GM20431 (cell line): ENCODE measurements at regions not wholly inside any gene's neighbourhood (a gene's known extent, or its start where the extent isn't known, plus 50 kb on each side); places are given as distances from the start of the nearest gene placed in this dataset.

ENCODE experiments used
- in situ Hi-C: fragments of 300-500 bp; cut with MseI, MboI; formaldehyde crosslinking; loops from one replicate; pipeline ENCODE4 v1.15.0; 2020; ENCODE audit warnings: low sequenced_read_pairs; ENCODE audit not compliant: unreplicated experiment

GRCh38 chr17:70230850-70231640 is 61.7 kb downstream of the KCNJ2 start:
- in situ Hi-C loops: no loop called here

DNA sequence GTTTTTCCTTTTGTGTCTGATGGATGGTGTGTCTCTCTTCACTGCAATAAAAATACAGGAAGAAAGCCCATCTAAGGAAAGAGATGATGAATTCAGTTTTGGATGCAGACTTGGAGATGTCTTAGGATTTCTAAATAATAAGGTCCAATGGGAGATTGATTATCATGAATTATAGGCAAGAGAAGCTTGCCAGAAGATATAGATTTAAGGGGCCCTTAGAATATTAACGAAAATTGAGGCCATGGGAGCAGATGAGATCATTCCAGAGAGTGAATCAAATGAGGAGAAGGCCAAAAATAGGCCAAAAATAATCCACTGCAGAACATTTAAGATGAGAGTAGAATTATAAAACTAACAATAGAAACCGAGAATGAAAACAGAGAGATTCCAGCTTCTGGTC is 63.1 kb downstream of the KCNJ2 start:
- in situ Hi-C loops: no loop called here

- in situ Hi-C loops: no loop called here
Measured at GRCh38 chr17:70235252-70235651, 65.9 kb downstream of the KCNJ2 start.

GRCh38 chr17:70238228-70238627 is 68.9 kb downstream of the KCNJ2 start:
- in situ Hi-C loops: no loop called here

- in situ Hi-C loops: no loop called here
Measured at GRCh38 chr17:70238646-70239045, 69.3 kb downstream of the KCNJ2 start.

DNA sequence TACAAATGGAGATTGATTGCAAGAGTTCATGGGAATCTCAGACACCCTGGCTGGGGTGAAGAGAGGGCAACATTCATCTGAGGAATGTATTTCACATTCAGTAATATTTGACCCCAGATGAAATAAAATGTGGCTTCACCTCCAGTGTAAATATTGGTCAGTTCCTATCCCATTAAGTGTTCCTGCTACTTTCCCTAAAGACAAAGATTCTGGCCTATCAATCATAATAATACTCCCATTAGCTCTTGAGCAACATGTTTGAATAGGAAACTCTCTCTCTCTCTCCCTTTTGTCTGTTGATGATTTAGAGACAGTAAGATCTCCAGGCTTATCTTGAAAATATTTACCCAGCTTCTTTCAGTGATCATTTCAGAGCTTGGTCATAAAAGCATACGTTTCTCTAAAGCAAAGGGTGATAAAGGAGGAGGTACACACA is 70.1 kb downstream of the KCNJ2 start:
- in situ Hi-C loops: no loop called here

DNA sequence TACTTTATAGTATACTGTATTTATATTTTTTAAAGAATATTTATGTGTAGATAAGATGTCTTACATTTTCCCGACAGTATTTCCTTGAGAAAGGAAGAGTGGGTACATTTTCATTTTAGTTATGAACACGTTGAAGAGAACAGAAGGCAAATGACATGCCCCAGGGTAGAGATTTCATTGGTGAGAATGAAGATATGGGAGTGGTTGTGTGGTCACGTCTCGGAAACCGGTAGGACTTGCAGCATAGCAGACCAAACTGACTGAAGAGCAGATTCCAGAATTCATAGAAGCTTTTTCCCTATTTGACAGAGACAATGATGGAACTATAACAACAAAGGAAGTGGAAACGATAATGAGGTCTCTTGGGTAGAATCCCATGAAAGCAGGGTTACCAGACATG is 71.7 kb downstream of the KCNJ2 start:
- in situ Hi-C loops: no loop called here

DNA sequence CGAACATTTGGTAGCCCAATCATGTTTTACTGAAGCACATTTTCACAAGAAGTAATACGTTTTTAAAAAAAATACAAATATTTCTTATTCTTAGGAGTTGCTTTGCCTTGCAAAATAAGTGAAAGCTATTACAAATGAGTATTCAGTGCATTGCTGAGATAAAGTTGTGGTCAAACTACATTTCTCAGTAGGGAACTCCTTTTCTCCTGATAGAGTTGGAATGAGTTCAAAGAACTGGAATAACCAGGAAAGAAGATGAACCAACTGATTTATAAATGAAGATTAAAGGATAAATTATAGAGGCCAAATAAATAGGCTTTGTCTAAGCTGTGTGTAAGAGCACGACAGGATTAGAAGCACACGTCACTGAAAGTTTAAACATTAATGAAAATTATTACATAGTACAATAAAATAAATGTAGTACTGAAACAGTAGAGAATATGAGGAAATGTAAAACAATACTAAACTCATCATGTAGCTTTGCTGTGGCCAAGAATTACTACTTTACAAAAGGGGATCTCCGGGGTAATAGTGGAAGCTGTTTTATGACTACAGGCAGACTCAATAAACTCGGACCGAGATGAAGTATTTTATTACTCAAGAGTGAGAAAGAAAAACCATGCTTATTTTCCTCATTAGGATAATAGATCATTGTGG is 73.6 kb downstream of the KCNJ2 start:
- in situ Hi-C loops: no loop called here

GRCh38 chr17:70251706-70252105 is 82.4 kb downstream of the KCNJ2 start:
- in situ Hi-C loops: no loop called here

DNA sequence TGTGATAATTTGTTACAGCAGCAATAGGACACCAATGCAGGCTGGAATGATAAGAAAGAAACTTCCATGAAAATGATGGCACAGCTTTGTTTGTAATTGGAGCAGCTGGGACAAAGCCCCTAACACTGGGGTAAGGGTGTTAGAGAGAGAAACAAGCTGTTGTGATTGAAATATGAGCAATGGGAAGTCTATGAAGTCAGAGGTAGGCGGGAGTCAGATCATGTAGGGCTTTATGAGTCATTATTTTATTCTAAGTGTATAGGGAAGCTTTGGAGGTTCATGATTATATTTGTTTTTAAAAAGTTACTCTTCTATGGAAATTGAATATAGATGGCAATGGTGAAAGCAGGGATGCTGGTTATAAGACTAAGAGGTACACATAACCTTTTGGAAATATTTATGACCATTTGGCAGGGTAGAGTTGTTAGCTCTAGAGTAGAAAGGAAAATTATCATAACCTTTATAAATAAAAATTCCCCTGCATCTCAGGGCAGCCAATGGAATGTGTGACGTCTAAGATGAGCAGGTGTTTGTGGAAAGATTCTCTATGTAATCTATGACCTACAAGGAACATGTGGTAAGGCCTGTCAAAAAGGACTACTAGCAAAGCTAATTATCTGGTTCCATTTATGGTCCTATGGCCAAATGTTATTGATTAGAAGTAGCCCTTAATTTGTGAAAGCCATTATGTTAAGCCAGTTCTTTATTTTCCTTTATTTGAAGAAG is 85.6 kb downstream of the KCNJ2 start:
- in situ Hi-C loops: no loop called here

DNA sequence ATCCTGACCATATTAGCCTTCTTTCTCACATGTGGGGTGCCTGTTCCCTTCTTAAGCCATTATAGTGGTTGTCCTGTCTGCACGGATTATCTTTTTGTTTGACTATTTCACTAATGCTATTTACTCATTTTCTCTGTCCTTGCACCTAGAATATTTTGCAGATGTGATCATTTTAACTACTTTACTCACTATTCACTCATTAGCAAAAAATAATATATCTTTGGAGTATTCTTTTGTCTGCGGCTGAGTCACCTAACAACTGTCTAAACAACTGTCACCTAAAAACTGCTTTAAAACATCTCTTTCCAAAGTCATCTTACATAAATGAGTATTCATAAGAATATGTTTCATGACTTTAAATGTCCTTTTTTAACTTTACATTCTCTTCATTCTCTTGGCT is 87.4 kb downstream of the KCNJ2 start:
- in situ Hi-C loops: no loop called here

DNA sequence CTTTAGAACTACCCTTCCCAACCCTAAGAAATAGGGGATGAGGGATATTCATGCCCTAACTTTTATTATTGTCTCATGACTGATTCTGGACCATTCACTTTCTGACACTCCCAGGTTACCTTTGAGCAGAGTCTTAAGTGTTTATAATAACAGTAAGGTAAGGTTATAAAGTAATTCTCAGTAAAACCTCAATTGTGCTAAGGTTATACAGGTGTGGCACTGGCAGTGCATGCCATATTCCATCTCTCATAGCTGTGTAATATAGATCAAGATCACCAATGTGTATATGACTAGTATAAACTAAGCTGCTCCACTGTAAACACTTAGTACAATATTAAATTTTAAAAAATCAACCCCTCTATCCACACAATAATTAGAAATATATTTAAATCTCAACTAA is 89.1 kb downstream of the KCNJ2 start:
- in situ Hi-C loops: no loop called here

- in situ Hi-C loops: no loop called here
Measured at GRCh38 chr17:70259400-70259799, 90.1 kb downstream of the KCNJ2 start.

DNA sequence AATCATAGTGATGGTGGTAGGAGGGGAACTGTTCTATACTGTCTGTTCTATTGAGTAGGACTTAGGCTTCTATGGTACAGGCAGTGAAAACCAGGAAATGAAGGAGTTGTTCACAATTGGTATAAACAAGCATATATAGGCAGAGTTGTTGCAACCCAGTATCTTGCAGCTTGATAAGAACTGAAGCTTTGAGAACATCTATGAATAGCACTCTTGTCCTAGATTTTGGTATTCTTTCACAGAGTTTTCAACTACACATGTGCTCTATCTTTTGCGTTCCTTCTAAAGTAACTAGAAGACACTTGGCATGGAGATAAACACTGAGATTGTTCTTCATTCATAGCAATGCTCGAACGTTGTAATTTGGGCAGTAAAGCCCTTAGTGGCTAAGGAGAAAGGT is 91.8 kb downstream of the KCNJ2 start:
- in situ Hi-C loops: no loop called here

DNA sequence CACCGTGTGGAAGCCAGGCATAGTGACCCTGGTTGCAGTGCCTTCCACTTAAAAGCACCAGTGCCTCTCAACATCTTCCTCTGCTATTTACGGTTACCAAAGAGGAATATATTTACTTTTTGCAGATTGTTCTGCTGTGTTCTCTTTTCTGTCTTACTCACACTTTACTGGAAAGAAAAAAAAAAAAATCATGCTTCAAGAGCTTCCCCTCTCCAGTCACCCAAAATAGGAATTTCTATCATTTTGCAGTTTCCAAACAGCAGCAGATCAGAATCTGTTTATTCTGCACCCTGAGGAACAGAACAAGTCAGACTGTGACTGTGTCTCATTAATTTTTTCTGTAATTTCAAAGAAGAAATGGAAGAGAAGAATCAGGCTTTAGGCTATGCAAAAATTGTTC is 96.1 kb downstream of the KCNJ2 start:
- in situ Hi-C loops: no loop called here

DNA sequence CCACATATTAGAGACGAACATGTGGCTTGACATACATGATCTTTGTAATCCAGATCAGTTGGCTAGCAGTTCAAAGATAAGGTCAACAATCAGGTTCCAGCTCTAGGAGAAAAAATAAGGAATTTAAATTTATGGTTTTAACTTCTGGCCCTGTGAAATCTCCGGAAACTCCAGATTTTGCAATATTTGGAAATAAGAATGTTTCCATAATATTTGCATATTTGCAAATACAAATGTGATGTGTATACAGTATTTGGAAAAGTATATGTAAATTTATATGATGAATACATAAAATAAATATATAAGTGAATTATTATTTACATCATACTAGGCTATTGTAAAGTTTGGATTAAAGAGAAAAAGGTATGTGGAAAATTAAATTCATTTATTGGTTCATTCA is 97.1 kb downstream of the KCNJ2 start:
- in situ Hi-C loops: no loop called here

DNA sequence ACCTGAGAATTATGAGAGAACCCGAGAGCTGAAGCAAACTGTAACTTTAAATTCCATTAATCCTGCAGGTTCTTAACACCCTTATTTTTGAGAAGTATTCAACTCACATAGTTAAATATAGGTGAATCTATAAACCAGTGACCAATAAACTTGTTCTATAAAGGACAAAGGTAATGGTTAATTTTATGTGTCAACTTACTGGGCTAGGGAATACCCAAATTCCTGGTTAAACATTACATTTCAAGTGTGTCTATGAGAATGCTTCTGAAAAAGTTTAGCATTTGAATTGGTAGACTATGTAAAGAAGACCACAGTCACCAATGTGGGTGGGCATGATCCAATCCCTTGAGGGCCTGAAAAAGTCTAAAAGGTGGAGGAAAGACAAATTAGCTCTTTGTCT is 99.1 kb downstream of the KCNJ2 start:
- in situ Hi-C loops: no loop called here

- in situ Hi-C loops: no loop called here
Measured at GRCh38 chr17:70270554-70270953, 101.2 kb downstream of the KCNJ2 start.

- in situ Hi-C loops: no loop called here
Measured at GRCh38 chr17:70271200-70271599, 101.9 kb downstream of the KCNJ2 start.

- in situ Hi-C loops: no loop called here
Measured at GRCh38 chr17:70271672-70272071, 102.3 kb downstream of the KCNJ2 start.

DNA sequence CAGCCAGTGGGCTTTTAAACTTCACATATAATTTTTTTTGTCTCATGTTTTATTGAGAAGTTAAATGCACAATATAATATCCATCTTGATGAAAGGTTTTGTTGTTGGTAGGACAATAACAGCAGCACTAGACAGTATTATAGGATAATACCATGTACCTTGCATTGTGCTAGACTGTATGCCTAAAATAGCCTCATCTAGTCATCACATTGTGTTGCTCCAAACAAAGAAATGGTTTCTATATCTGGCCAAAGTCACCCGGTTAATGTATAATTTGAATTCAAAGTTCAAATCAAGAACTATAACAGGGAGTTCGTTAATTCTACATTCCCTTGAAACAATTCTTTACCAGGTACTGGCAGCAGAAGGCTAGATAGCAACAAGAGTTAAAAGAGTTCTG is 104.9 kb downstream of the KCNJ2 start:
- in situ Hi-C loops: no loop called here
